ENCODE measurements at regions not wholly inside any gene's neighbourhood (a gene's known extent, or its start where the extent isn't known, plus 50 kb on each side); places are given as distances from the start of the nearest gene placed in this dataset.
"Not testable (repeated sequence)": the region's sequence is repeated elsewhere in the genome, so short reads cannot be mapped to it uniquely, and the experiment has no call there.

- TF ChIP-seq MTA2 (IDR thresholded peaks at IDR 0.05; ENCODE audit: low read depth); CTCF (IDR thresholded peaks at IDR 0.05 in 2 of 3, conservative IDR thresholded peaks at IDR 0.05 in 1 of 3; ENCODE audit: insufficient read depth in 2 of 3, low read depth in 1 of 3, low read length in 3 of 3); ZNF274 (IDR thresholded peaks at IDR 0.05; ENCODE audit: borderline replicate concordance, low read depth, low read length); CXXC5 (CRISPR knock-in tag; IDR thresholded peaks at IDR 0.05); CEBPG (CRISPR knock-in tag; IDR thresholded peaks at IDR 0.05); CEBPG (tag; conservative IDR thresholded peaks at IDR 0.05 in 1 of 2, IDR thresholded peaks at IDR 0.05 in 1 of 2); CBX8 (IDR thresholded peaks at IDR 0.05; ENCODE audit: borderline replicate concordance, extremely low read depth, low read depth, low read length, poor library complexity, severe bottlenecking); ATF3 (IDR thresholded peaks at IDR 0.05); ATF3 (CRISPR knock-in tag; conservative IDR thresholded peaks at IDR 0.05); E4F1 (CRISPR knock-in tag; IDR thresholded peaks at IDR 0.05; ENCODE audit: borderline replicate concordance): not testable (repeated sequence)
Observed at GRCh38 chr6:11930834-11931233, 81.3 kb upstream of the HIVEP1 start.

Measured in K562 (cell line).